Ureter (tissue), 1 donor: ENCODE measurements at regions not wholly inside any gene's neighbourhood (a gene's known extent, or its start where the extent isn't known, plus 50 kb on each side); places are given as distances from the start of the nearest gene placed in this dataset.
"Not testable (repeated sequence)": the region's sequence is repeated elsewhere in the genome, so short reads cannot be mapped to it uniquely, and the experiment has no call there.

ENCODE experiments used
- DNase-seq: peaks from one replicate; pipeline ENCODE4 v3.0.0-alpha.2; 2020; ENCODE audit warnings: low spot score
- donor health status: DM: yes; HTN: yes; CAD: no.

- DNase-seq: no peak
Observed at GRCh38 chr5:165393839-165394238, 1888.4 kb downstream of the MAT2B start.

- no peak for DNase-seq
Observed at GRCh38 chr5:165397516-165397915, 1892.1 kb downstream of the MAT2B start.

- no peak for DNase-seq
Observed at GRCh38 chr5:165400086-165400485, 1894.7 kb downstream of the MAT2B start.

DNA sequence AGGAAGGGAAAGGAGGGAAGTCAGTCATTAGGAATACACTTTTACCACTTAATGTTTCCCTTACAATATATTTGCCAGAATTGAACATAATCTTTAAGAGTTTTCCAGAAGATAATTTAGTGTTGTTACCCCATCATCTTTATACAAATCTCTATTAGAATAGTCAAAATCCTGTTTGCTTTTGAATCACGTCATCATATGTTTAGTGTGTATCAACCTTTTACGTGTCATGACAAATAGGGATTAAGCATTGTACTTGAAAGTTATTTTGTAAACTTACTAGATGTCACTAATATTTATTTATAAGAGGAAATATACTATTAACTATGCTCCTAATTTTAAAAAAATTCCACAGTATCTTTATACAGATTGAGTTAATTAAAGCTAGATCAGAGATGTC lies 1899.5 kb downstream of the MAT2B start:
- DNase-seq: no peak

- no peak for DNase-seq
Observed at GRCh38 chr5:165405340-165405739, 1899.9 kb downstream of the MAT2B start.

GRCh38 chr5:165407352-165407751 lies 1901.9 kb downstream of the MAT2B start:
- no peak for DNase-seq

DNA sequence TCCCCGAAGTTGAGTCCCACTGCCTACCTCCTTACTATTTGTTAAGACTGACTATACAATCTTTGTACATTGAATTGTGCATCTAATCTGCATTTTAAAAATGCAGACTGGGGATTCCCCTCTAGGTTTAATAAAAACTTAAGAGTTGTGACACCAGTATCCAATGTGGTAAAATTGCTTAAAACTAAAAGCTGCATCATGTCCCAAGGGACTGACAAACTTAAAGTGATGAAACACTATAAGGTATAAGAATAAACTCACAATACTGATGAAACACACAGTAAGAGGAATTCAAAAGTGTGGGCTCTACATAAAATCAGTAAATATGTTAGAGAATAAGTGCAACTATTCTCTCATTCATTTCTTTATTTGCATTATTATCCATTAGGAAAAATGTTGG lies 1905.1 kb downstream of the MAT2B start:
- no peak for DNase-seq

- DNase-seq: not testable (repeated sequence)
Observed at GRCh38 chr5:165411532-165411931, 1906.1 kb downstream of the MAT2B start.

DNA sequence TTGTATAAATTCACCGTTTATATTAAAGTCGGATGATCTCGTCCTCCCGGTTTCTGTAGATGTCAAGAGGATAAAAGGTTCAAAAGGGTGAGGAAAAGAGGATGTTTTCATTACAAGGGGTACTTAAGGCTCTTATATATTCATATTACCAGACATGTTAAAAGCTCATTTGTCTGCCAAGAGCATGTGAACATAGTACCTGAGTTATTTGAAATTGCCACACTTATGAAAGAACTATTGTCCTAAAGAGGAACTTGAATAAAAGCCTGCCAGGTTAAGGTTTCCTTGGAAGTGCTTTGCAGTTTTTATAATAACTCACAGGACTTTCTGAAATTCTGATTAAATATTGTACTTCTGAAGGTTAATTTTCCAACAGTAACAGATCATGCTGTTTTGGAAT lies 1915.1 kb downstream of the MAT2B start:
- DNase-seq: no peak

GRCh38 chr5:165423697-165424299 lies 1918.4 kb downstream of the MAT2B start:
- no peak for DNase-seq

- DNase-seq: no peak
Observed at GRCh38 chr5:165425594-165425993, 1920.2 kb downstream of the MAT2B start.

DNA sequence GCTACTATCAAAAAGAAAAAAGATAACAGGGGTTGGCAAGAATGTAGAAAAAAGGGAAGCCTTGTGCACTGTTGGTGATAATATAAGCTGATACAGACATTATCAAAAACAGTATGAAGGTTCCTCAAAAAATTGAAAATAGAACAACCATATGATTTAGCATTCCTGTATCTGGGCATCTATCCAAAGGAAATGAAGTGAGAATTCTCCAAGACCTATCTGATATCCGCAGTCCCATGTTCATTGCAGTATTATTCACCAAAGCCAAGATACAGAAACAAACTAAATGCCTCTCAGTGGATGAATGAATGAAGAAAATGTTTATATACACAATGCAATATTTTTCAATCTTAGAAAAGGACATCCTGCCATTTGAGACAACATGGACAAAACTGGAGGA lies 1943.3 kb downstream of the MAT2B start:
- DNase-seq: no peak

- DNase-seq: no peak
Observed at GRCh38 chr5:165457859-165458481, 1952.6 kb downstream of the MAT2B start.

DNA sequence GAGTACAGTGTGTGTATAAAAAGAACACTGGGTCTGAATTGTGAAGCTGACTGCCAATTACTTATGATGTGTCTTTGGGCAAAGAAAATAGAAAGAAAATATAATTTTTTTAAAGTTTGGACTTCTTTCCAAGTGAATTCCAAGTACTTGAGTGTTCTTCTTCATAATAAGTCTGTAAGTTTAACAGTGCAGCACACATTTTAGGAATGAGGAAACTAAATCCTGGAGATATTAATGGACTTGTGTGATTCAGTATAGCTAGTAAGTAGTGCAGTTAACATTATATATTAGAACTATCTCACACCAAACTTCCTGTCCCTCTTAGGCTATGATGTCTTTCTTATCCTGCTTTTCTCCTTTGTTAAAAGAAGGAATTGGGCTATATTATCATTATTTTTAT lies 1953.8 kb downstream of the MAT2B start:
- no peak for DNase-seq

DNA sequence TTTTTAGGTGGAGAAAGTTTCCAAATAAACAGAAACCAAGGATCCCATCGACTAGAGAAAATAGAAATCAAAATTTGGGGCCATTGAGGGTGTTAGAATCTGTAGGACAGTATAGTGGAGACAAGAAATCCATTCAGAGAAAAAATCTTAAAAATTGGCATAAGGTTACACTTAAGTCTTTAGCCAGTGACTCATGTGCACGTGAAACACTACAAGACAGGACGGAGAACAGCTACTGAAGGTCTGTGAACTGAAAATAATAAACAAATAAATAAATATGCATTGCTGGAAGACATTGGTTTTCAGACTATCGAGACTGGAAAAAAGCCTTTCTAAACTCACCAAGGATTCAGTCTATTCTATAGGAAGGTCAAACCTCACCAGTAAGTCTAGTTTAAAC lies 1955.5 kb downstream of the MAT2B start:
- DNase-seq: no peak

DNA sequence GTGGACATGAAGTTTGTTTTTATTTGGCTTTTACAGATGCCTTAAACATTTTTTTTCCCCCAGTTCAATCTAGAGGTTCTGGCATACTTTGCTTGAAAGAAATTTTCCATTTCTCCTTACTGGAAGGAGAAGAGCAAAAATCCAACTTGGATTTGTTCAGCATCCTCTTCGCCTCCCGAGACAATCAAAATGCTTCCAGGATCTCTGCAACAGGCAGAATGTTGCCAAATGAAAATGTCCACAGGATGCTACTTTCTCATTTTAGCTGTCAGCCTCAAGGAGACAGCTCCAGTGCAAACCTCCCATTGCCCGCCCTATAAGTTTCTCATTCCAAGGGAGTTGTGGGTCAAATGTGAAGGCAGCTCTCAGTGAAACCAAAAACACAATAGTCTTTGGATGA lies 1972.1 kb downstream of the MAT2B start:
- DNase-seq: no peak

DNA sequence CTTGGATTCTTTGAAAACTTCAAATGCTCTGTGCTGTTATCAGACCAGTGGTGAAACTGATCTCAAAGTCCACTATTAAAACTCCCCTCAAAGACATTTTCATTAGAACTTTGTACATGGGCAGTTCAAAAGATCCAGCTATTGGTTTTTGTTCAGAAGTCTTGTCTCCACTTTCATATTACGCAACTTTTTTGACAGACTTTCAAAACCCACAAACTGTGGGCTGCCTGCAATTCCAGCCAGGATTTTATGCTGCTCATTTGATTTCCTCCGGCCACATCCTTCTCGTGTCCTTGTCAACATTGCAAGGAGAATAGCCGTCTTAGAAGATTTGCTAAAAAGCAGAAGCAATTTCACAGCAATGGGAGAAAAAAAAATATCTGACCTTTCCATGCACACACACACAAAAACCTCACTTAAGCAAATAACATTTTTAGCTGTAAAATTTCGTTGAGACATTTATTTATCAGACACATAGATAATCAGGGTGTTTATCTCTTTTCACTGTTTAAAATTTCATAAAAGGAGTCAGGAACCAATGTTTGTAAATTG lies 1990.5 kb downstream of the MAT2B start:
- no peak for DNase-seq

- DNase-seq: no peak
Observed at GRCh38 chr5:165497707-165498106, 1992.3 kb downstream of the MAT2B start.

GRCh38 chr5:165502893-165503691 lies 1997.7 kb downstream of the MAT2B start:
- no peak for DNase-seq

DNA sequence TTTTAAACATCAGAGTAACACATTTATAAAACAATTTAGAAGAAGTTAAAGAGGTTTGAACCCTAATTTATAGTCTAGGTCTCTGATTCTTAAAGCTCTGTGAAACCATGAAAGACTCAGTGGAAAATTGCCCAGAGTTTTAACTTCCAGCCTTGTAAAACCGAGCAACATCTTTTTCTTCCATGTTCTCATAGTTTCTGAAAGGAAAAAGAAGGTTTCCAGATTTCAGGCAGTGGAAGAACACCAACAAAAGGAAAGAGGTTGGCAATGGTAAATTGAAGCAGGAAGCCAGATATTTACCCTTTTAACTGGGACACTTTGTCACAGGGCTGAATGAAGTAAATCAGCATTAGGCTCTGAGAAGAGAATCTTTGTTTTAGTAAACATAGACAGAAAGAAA lies 1999.3 kb downstream of the MAT2B start:
- DNase-seq: no peak

- DNase-seq: no peak
Observed at GRCh38 chr5:165508286-165508685, 2002.9 kb downstream of the MAT2B start.

- DNase-seq: no peak
Observed at GRCh38 chr5:165508861-165509260, 2003.4 kb downstream of the MAT2B start.
